Ovary (tissue), 3 donors: ENCODE measurements at regions not wholly inside any gene's neighbourhood (a gene's known extent, or its start where the extent isn't known, plus 50 kb on each side); places are given as distances from the start of the nearest gene placed in this dataset.

Experiments used
- POLR2A ChIP-seq: fragments of 450-650 bp; IDR thresholded peaks from one replicate; pipeline ENCODE4 v1.6.1; 2017; ENCODE audit warnings: antibody characterized with exemption, mild to moderate bottlenecking, moderate library complexity
- TF ChIP-seq, protein P1 (sequence below), 3 donors: fragments of 450-650 bp in 2 of 3; fragments of 200-600 bp in 1 of 3; IDR thresholded peaks; one replicate each; pipeline versions ENCODE4 v1.5.1 to v1.8.0; 2016 to 2022; ENCODE audit warnings: antibody characterized with exemption in 3 of 3, mild to moderate bottlenecking in 1 of 3
- donor health status: DM: no; HTN: no; CAD: no.

DNA sequence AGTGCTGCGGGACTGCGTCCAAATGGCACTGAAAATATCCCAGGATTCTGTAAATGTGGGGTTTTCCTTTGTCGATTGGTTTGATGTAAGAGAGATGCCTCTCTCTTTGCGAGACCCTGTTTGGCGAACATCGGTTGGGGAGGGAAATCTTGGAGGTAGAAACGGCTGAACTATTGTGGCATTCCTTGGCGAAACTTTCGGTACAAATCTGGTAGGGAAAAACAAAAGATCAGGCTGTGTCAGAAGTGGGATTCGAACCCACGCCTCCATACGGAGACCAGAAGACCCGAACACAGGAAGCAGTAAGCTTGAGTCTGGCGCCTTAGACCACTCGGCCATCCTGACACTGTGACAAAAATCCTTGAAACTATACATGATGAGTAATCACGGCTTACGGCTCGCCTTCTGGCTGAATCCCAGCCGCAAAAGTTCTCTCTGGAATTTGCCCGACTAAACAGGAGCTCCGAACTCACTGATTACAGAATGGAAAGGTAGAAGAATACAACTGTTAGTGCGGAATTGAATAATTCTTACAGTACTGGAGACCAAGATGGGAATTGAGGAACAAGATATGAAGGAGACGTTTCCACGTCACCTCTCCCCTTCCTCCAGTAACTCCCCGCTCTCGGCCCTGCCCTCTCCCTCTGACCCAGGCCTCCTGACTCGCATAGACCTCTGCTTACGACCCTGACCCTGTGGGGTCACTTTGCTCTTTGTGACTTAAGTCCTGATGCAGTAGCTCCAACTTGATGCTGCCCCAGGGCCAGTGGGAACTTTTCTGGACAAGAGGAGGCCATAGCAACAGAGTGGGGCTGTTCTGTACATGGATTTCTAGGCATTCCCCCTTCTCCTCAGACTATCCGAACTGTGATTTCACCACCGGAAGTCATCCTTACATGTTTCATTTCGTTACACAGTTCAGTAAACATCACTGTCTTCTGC, 132.8 kb upstream of the ZNF184 start:
- TF ChIP-seq POLR2A, result no peak
- TF ChIP-seq, protein P1, sequence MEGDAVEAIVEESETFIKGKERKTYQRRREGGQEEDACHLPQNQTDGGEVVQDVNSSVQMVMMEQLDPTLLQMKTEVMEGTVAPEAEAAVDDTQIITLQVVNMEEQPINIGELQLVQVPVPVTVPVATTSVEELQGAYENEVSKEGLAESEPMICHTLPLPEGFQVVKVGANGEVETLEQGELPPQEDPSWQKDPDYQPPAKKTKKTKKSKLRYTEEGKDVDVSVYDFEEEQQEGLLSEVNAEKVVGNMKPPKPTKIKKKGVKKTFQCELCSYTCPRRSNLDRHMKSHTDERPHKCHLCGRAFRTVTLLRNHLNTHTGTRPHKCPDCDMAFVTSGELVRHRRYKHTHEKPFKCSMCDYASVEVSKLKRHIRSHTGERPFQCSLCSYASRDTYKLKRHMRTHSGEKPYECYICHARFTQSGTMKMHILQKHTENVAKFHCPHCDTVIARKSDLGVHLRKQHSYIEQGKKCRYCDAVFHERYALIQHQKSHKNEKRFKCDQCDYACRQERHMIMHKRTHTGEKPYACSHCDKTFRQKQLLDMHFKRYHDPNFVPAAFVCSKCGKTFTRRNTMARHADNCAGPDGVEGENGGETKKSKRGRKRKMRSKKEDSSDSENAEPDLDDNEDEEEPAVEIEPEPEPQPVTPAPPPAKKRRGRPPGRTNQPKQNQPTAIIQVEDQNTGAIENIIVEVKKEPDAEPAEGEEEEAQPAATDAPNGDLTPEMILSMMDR (IDR thresholded peaks at IDR 0.05), result no peak
